Loucy (cell line): ENCODE measurements at regions not wholly inside any gene's neighbourhood (a gene's known extent, or its start where the extent isn't known, plus 50 kb on each side); places are given as distances from the start of the nearest gene placed in this dataset.
"Not testable (repeated sequence)": the region's sequence is repeated elsewhere in the genome, so short reads cannot be mapped to it uniquely, and the experiment has no call there.

Experiments used
- H2AFZ ChIP-seq: fragments of 200-600 bp; sonication (generic); 2 replicates; pipeline ENCODE4 v1.6.0; 2016; ENCODE audit warnings: antibody characterized with exemption, mild to moderate bottlenecking, low read length, moderate library complexity
- H3F3A ChIP-seq: fragments of 200-600 bp; 2 replicates; pipeline ENCODE4 v1.6.0; 2016; ENCODE audit warnings: antibody characterized with exemption, low read depth, mild to moderate bottlenecking
- H3K27me3 ChIP-seq: fragments of 200-600 bp; sonication (generic); 2 replicates; pipeline ENCODE4 v1.6.1; 2014; ENCODE audit warnings: low read length, mild to moderate bottlenecking; ENCODE audit not compliant: insufficient read depth, poor library complexity, severe bottlenecking
- H3K36me3 ChIP-seq: fragments of 200-600 bp; sonication (generic); 2 replicates; pipeline ENCODE4 v1.6.1; 2016; ENCODE audit warnings: low read length; ENCODE audit not compliant: insufficient read depth
- H3K4me1 ChIP-seq: fragments of 200-600 bp; sonication (generic); 2 replicates; pipeline ENCODE4 v1.5.1; 2014; ENCODE audit warnings: low read length, mild to moderate bottlenecking; ENCODE audit not compliant: insufficient read depth, poor library complexity, severe bottlenecking
- H3K4me2 ChIP-seq: fragments of 200-600 bp; sonication (generic); 2 replicates; pipeline ENCODE4 v1.6.0; 2014; ENCODE audit warnings: antibody characterized with exemption, low read length, low read depth, mild to moderate bottlenecking; ENCODE audit not compliant: poor library complexity, severe bottlenecking
- H3K4me3 ChIP-seq: fragments of 200-600 bp; sonication (generic); 2 replicates; pipeline ENCODE4 v1.5.1; 2014; ENCODE audit warnings: low read length, mild to moderate bottlenecking, mixed read lengths; ENCODE audit not compliant: poor library complexity, severe bottlenecking
- H3K79me2 ChIP-seq: fragments of 200-600 bp; sonication (generic); 2 replicates; pipeline ENCODE4 v1.6.1; 2014; ENCODE audit warnings: low read length; ENCODE audit not compliant: insufficient read depth
- H3K9ac ChIP-seq: fragments of 200-600 bp; sonication (generic); 2 replicates; pipeline ENCODE4 v1.6.0; 2014; ENCODE audit warnings: mild to moderate bottlenecking, low read depth, low read length, moderate library complexity; ENCODE audit not compliant: poor library complexity, severe bottlenecking
- H3K9me2 ChIP-seq: fragments of 200-600 bp; sonication (generic); replicated peaks from 2 replicates; pipeline ENCODE4 v1.6.1; 2016; ENCODE audit warnings: low read depth, low read length, mixed read lengths
- H3K9me3 ChIP-seq: fragments of 200-600 bp; sonication (generic); 2 replicates; pipeline ENCODE4 v1.6.1; 2014; ENCODE audit warnings: mild to moderate bottlenecking, antibody characterized with exemption, low read length, low read depth; ENCODE audit not compliant: insufficient read depth
- H4K20me1 ChIP-seq: fragments of 200-600 bp; sonication (generic); 2 replicates; pipeline ENCODE4 v1.6.0; 2014; ENCODE audit warnings: antibody characterized with exemption, low read length, mild to moderate bottlenecking; ENCODE audit not compliant: insufficient read depth, poor library complexity, severe bottlenecking
- CTCF ChIP-seq: fragments of 200-600 bp; sonication (generic); conservative IDR thresholded peaks from 2 replicates; pipeline ENCODE4 v1.5.1; 2014; ENCODE audit warnings: mild to moderate bottlenecking, antibody characterized with exemption, low read length
- EZH2phosphoT487 ChIP-seq: fragments of 200-600 bp; IDR thresholded peaks from 2 replicates; pipeline ENCODE4 v1.6.1; 2018; ENCODE audit warnings: antibody characterized with exemption, mild to moderate bottlenecking, moderate library complexity, borderline replicate concordance

DNA sequence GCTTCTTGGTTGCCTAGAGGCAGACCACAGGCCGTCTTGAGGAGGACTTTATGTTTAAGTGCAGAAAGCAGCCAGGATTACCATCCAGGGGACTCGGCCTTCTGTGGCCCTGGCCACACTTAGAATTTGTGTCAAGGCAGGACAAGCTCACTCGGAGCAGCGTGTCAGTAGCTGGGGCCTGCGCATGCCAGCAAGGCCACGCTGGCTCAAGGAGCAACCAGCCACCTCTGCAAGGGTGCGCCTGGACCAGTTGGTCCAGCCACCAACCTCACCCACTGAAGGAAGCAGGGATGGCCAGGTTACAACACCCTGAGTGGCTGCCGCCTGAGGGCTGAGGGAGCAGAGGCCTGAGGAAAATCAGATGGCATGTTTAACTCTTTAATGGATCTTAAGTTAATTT, 105.7 kb downstream of the CCDC74A start:
- H3K4me1 ChIP-seq, H3K79me2 ChIP-seq, H3F3A ChIP-seq, H3K9ac ChIP-seq, H3K36me3 ChIP-seq, H3K27me3 ChIP-seq, H3K9me2 ChIP-seq, H4K20me1 ChIP-seq, H3K4me2 ChIP-seq, H3K4me3 ChIP-seq, H3K9me3 ChIP-seq, H2AFZ ChIP-seq: not testable (repeated sequence)

- not testable (repeated sequence) for H3K27me3 ChIP-seq, H3K79me2 ChIP-seq, H3K36me3 ChIP-seq, H4K20me1 ChIP-seq, H3K9ac ChIP-seq, H3K9me2 ChIP-seq, H3K4me3 ChIP-seq, H3K9me3 ChIP-seq, H3K4me2 ChIP-seq, H2AFZ ChIP-seq, H3K4me1 ChIP-seq, H3F3A ChIP-seq
Observed at GRCh38 chr2:131633827-131634695, 106.4 kb downstream of the CCDC74A start.

GRCh38 chr2:131635611-131636010, 107.9 kb downstream of the CCDC74A start:
- Histone ChIP-seq H3K36me3 (no peaks in the 10 kb centered on the region), H3K4me3 (no peak overlapping the region), H3K4me2 (no peak overlapping the region), H3K9ac (no peak overlapping the region), H3K9me3 (no peaks in the 10 kb centered on the region), H3K27me3 (no peaks in the 10 kb centered on the region), H3F3A (no peaks in the 10 kb centered on the region), H4K20me1 (no peaks in the 10 kb centered on the region), H2AFZ (no peak overlapping the region), H3K4me1 (no peaks in the 10 kb centered on the region), H3K79me2 (no peaks in the 10 kb centered on the region), H3K9me2 (no peaks in the 10 kb centered on the region)
- TF ChIP-seq EZH2phosphoT487 (no peak), CTCF (no peak)

- not testable (repeated sequence) for H3K9me2 ChIP-seq, H4K20me1 ChIP-seq, H3K27me3 ChIP-seq, H3K79me2 ChIP-seq, H3F3A ChIP-seq, H3K4me3 ChIP-seq, H3K36me3 ChIP-seq, H3K4me2 ChIP-seq, H2AFZ ChIP-seq, H3K4me1 ChIP-seq, H3K9ac ChIP-seq, H3K9me3 ChIP-seq
Observed at GRCh38 chr2:131636704-131637308, 109.1 kb downstream of the CCDC74A start.

DNA sequence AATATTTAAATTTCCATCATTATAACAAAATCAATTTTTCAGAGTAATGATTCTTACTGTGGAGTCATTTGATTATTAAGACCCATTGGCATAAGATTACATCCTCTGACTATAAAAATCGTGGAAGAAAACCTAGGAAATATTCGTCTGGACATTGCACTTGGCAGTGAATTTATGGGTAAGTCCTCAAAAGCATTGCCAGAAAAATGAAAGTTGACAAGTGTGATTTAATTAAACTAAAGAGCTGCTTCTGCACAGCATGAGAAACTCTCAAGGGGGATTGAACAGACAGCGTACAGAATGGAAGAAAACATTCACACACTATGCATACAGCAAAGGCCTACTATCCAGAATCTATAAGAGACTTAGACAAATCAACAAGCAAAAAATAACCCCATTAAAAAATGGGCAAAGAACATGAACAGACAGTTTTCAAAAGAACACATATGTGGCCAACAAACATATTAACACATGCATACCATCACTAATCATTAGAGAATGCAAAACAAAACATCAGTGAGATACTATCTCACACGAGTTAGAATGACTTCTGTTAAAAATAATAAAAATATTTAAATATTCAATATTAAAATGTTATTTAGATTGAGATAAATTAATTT, 111.4 kb downstream of the CCDC74A start:
- not testable (repeated sequence) for H3K27me3 ChIP-seq

More for the DNA sequence above, 111.4 kb downstream of the CCDC74A start:
- H3F3A ChIP-seq, H3K9ac ChIP-seq, H3K4me1 ChIP-seq, H3K36me3 ChIP-seq, H3K9me3 ChIP-seq, H3K79me2 ChIP-seq, H3K4me2 ChIP-seq, H2AFZ ChIP-seq, H3K4me3 ChIP-seq, H3K9me2 ChIP-seq, H4K20me1 ChIP-seq: not testable (repeated sequence)
